ENCODE measurements at regions not wholly inside any gene's neighbourhood (a gene's known extent, or its start where the extent isn't known, plus 50 kb on each side); places are given as distances from the start of the nearest gene placed in this dataset.

- no peak overlapping the region for H3K27ac ChIP-seq
Observed at GRCh38 chr11:45365961-45366618, 79.9 kb upstream of the SYT13 start.

GRCh38 chr11:45362636-45363035 is 76.5 kb upstream of the SYT13 start:
- Mint-ChIP-seq H3K4me1 (peaks cover 31% of the 10 kb centered on the region), H3K27me3 (ENCODE audit: insufficient read depth, low read depth) (peaks cover 5% of the 10 kb centered on the region), H3K9me3 (no peaks in the 10 kb centered on the region), H3K36me3 (no peaks in the 10 kb centered on the region), H3K27ac (no peak overlapping the region), H3K4me3 (no peak overlapping the region)
- TF ChIP-seq CTCF (IDR thresholded peaks at IDR 0.05) (no peak), EZH2 (IDR thresholded peaks at IDR 0.05) (no peak), EZH2phosphoT487 (IDR thresholded peaks at IDR 0.05) (no peak)
- Histone ChIP-seq H3K79me2 (ENCODE audit: low read depth) (no peaks in the 10 kb centered on the region), H2AFZ (replicated peaks) (no peak overlapping the region), H3K9ac (no peak overlapping the region), H3K36me3 (no peaks in the 10 kb centered on the region), H3K4me3 (no peak overlapping the region), H3K27ac (no peak overlapping the region), H3K4me1 (peaks cover 17% of the 10 kb centered on the region), H3K4me2 (no peak overlapping the region), H3K9me3 (ENCODE audit: low read depth) (no peaks in the 10 kb centered on the region), H4K20me1 (ENCODE audit: low read depth) (peaks cover 4% of the 10 kb centered on the region), H3F3A (ENCODE audit: low read depth) (peaks cover 18% of the 10 kb centered on the region), H3K27me3 (peaks cover 14% of the 10 kb centered on the region)
- no peak for DNase-seq (ENCODE audit: low spot score)

More at GRCh38 chr11:45365961-45366618, 79.9 kb upstream of the SYT13 start:
- peaks cover 18% of the 10 kb centered on the region for H3F3A ChIP-seq (ENCODE audit: low read depth)
- H3K79me2 ChIP-seq (ENCODE audit: low read depth), result no peaks in the 10 kb centered on the region
- H3K4me3 Mint-ChIP-seq, result peak overlapping the region; percentile 71
- H3K9me3 Mint-ChIP-seq, result no peaks in the 10 kb centered on the region
- no peak overlapping the region for H3K4me3 ChIP-seq
- H3K4me1 ChIP-seq, result peaks cover 32% of the 10 kb centered on the region
- peaks cover 4% of the 10 kb centered on the region for H4K20me1 ChIP-seq (ENCODE audit: low read depth)
- no peak for TF ChIP-seq EZH2 (IDR thresholded peaks at IDR 0.05)
- no peak for TF ChIP-seq CTCF (IDR thresholded peaks at IDR 0.05)
- no peak for TF ChIP-seq EZH2phosphoT487 (IDR thresholded peaks at IDR 0.05)
- H3K27ac Mint-ChIP-seq, result peak overlapping the region; percentile 88
- H3K36me3 ChIP-seq, result no peaks in the 10 kb centered on the region
- no peak overlapping the region for H3K9ac ChIP-seq
- no peaks in the 10 kb centered on the region for H3K9me3 ChIP-seq (ENCODE audit: low read depth)
- DNase-seq (ENCODE audit: low spot score), result no peak
- peaks cover 50% of the 10 kb centered on the region for H3K4me1 Mint-ChIP-seq
- no peaks in the 10 kb centered on the region for H3K36me3 Mint-ChIP-seq
- peaks cover 13% of the 10 kb centered on the region for H3K27me3 Mint-ChIP-seq (ENCODE audit: insufficient read depth, low read depth)
- H3K4me2 ChIP-seq, result peak overlapping the region; percentile 63
- H3K27me3 ChIP-seq, result peaks cover 20% of the 10 kb centered on the region
- no peak overlapping the region for H2AFZ ChIP-seq (replicated peaks)

GRCh38 chr11:45361551-45361950 is 75.4 kb upstream of the SYT13 start:
- Mint-ChIP-seq H3K27me3 (ENCODE audit: insufficient read depth, low read depth) (peaks cover 9% of the 10 kb centered on the region), H3K9me3 (no peaks in the 10 kb centered on the region), H3K36me3 (no peaks in the 10 kb centered on the region), H3K4me3 (no peak overlapping the region), H3K27ac (no peak overlapping the region), H3K4me1 (peaks cover 31% of the 10 kb centered on the region)
- H3K27me3 ChIP-seq, result peaks cover 14% of the 10 kb centered on the region
- H3K79me2 ChIP-seq (ENCODE audit: low read depth), result peaks cover 3% of the 10 kb centered on the region
- TF ChIP-seq EZH2 (IDR thresholded peaks at IDR 0.05) (no peak), EZH2phosphoT487 (IDR thresholded peaks at IDR 0.05) (no peak), CTCF (IDR thresholded peaks at IDR 0.05) (no peak)
- H2AFZ ChIP-seq (replicated peaks), result no peak overlapping the region
- no peaks in the 10 kb centered on the region for H3K36me3 ChIP-seq
- H3K9me3 ChIP-seq (ENCODE audit: low read depth), result no peaks in the 10 kb centered on the region
- no peak overlapping the region for H3K27ac ChIP-seq
- peaks cover 8% of the 10 kb centered on the region for H3F3A ChIP-seq (ENCODE audit: low read depth)
- DNase-seq (ENCODE audit: low spot score), result no peak
- H3K4me1 ChIP-seq, result peaks cover 7% of the 10 kb centered on the region
- no peak overlapping the region for H3K4me2 ChIP-seq
- no peak overlapping the region for H3K4me3 ChIP-seq
- H3K9ac ChIP-seq, result no peak overlapping the region
- H4K20me1 ChIP-seq (ENCODE audit: low read depth), result no peaks in the 10 kb centered on the region

Data from neural progenitor cell (in vitro differentiated cells).